Stomach (tissue), 4 donors: ENCODE measurements at regions not wholly inside any gene's neighbourhood (a gene's known extent, or its start where the extent isn't known, plus 50 kb on each side); places are given as distances from the start of the nearest gene placed in this dataset.

ENCODE experiments used
- CTCF ChIP-seq, 7 experiments: fragments of 450-650 bp in 4 of 7; fragments of 200-600 bp in 3 of 7; sonication (generic) in 3 of 7; IDR thresholded peaks; one replicate each; pipeline ENCODE4 v1.5.1; 2016 to 2019; ENCODE audit warnings: antibody characterized with exemption in 7 of 7, control low read depth in 2 of 7, mild to moderate bottlenecking in 1 of 7
- EP300 ChIP-seq: sonication (generic); formaldehyde crosslinking; IDR thresholded peaks from one replicate; pipeline ENCODE4 v1.6.1; 2017; ENCODE audit warnings: antibody characterized with exemption
- POLR2A ChIP-seq, 4 donors: fragments of 450-650 bp; IDR thresholded peaks; one replicate each; pipeline ENCODE4 v1.6.1; 2016; ENCODE audit warnings: antibody characterized with exemption in 4 of 4, control low read depth in 2 of 4, mild to moderate bottlenecking in 1 of 4, moderate library complexity in 1 of 4
- POLR2AphosphoS5 ChIP-seq, 3 donors: sonication (generic); formaldehyde crosslinking; IDR thresholded peaks; one replicate each; pipeline ENCODE4 v1.6.1; 2016; ENCODE audit warnings: antibody characterized with exemption in 3 of 3

GRCh38 chr2:62564380-62565137 is 58.6 kb upstream of the TMEM17 start:
- TF ChIP-seq CTCF (IDR thresholded peaks at IDR 0.05): no peak
- no peak for TF ChIP-seq POLR2A (IDR thresholded peaks at IDR 0.05)
- no peak for TF ChIP-seq EP300
- TF ChIP-seq POLR2AphosphoS5 (IDR thresholded peaks at IDR 0.05): no peak
